ENCODE measurements at regions not wholly inside any gene's neighbourhood (a gene's known extent, or its start where the extent isn't known, plus 50 kb on each side); places are given as distances from the start of the nearest gene placed in this dataset.
"Not testable (repeated sequence)": the region's sequence is repeated elsewhere in the genome, so short reads cannot be mapped to it uniquely, and the experiment has no call there.

GRCh38 chr2:186972281-186972970 lies 123.5 kb upstream of the ZSWIM2 start:
- WGBS, 3 donors: 52 to 56% (median 56%) methylated on average over 7 of the region's 7 CpGs
- H3K36me3 ChIP-seq (ENCODE audit: insufficient read depth in 1 of 2, low read depth in 1 of 2): no peaks in the 10 kb centered on the region
- no peak overlapping the region for H3K27ac ChIP-seq
- ATAC-seq (no peak), DNase-seq (no peak)
- no peak overlapping the region for H3K4me3 ChIP-seq
- H3K4me1 ChIP-seq: no peaks in the 10 kb centered on the region
- H3K9me3 ChIP-seq: no peaks in the 10 kb centered on the region
- intact Hi-C loops (cut with DNase I): no loop called here
- H3K27me3 ChIP-seq (ENCODE audit: insufficient read depth in 3 of 3, low read length in 2 of 3): no peaks in the 10 kb centered on the region
- no peak for TF ChIP-seq CTCF (IDR thresholded peaks at IDR 0.05)

- no peak for TF ChIP-seq CTCF (IDR thresholded peaks at IDR 0.05)
- Histone ChIP-seq H3K27me3 (ENCODE audit: insufficient read depth in 3 of 3, low read length in 2 of 3) (no peaks in the 10 kb centered on the region), H3K4me1 (no peaks in the 10 kb centered on the region), H3K36me3 (ENCODE audit: insufficient read depth in 1 of 2, low read depth in 1 of 2) (no peaks in the 10 kb centered on the region), H3K4me3 (no peak overlapping the region), H3K9me3 (no peaks in the 10 kb centered on the region), H3K27ac (no peak overlapping the region)
- ATAC-seq (no peak), DNase-seq (no peak)
- WGBS, 3 donors: 46 to 55% (median 48%) methylated on average over 4 of the region's 4 CpGs
- intact Hi-C loops (cut with DNase I): no loop called here
These were observed 119.3 kb upstream of the ZSWIM2 start for GRCh38 chr2:186968277-186968676.

- H3K27me3 ChIP-seq (ENCODE audit: insufficient read depth in 3 of 3, low read length in 2 of 3): no peaks in the 10 kb centered on the region
- H3K36me3 ChIP-seq (ENCODE audit: insufficient read depth in 1 of 2, low read depth in 1 of 2): no peaks in the 10 kb centered on the region
- no peak overlapping the region for H3K27ac ChIP-seq
- no peaks in the 10 kb centered on the region for H3K4me1 ChIP-seq
- TF ChIP-seq CTCF (IDR thresholded peaks at IDR 0.05): no peak
- intact Hi-C loops (cut with DNase I): no loop called here
- H3K9me3 ChIP-seq: no peaks in the 10 kb centered on the region
- H3K4me3 ChIP-seq: no peak overlapping the region
- ATAC-seq: no peak
- DNase-seq: no peak
- WGBS, 3 donors: 96 to 97% (median 97%) methylated on average over 4 of the region's 4 CpGs
These were observed 117.0 kb upstream of the ZSWIM2 start for GRCh38 chr2:186966015-186966414.

- no peaks in the 10 kb centered on the region for H3K27me3 ChIP-seq (ENCODE audit: insufficient read depth in 3 of 3, low read length in 2 of 3)
- no peak overlapping the region for H3K27ac ChIP-seq
- 97% methylated on average over 41 to 46 of the region's 46 CpGs for WGBS, 3 donors
These were observed 113.2 kb upstream of the ZSWIM2 start for GRCh38 chr2:186962085-186962747.

GRCh38 chr2:186960241-186960640 lies 111.3 kb upstream of the ZSWIM2 start:
- H3K4me3 ChIP-seq; intact Hi-C loops (cut with DNase I); H3K4me1 ChIP-seq; H3K27me3 ChIP-seq (ENCODE audit: insufficient read depth in 3 of 3, low read length in 2 of 3); DNase-seq; H3K27ac ChIP-seq; H3K36me3 ChIP-seq (ENCODE audit: insufficient read depth in 1 of 2, low read depth in 1 of 2); ATAC-seq; H3K9me3 ChIP-seq: not testable (repeated sequence)
- WGBS, 3 donors: 88 to 92% (median 90%) methylated on average over 4 to 5 of the region's 5 CpGs

More at GRCh38 chr2:186962085-186962747, 113.2 kb upstream of the ZSWIM2 start:
- no peaks in the 10 kb centered on the region for H3K9me3 ChIP-seq
- H3K4me1 ChIP-seq: no peaks in the 10 kb centered on the region
- DNase-seq: no peak
- intact Hi-C loops (cut with DNase I): no loop called here
- no peak for TF ChIP-seq CTCF (IDR thresholded peaks at IDR 0.05)
- no peak overlapping the region for H3K4me3 ChIP-seq
- ATAC-seq: no peak
- H3K36me3 ChIP-seq (ENCODE audit: insufficient read depth in 1 of 2, low read depth in 1 of 2): no peaks in the 10 kb centered on the region

Data from psoas muscle (tissue), 7 donors.